GM18909 (cell line): ENCODE measurements at regions not wholly inside any gene's neighbourhood (a gene's known extent, or its start where the extent isn't known, plus 50 kb on each side); places are given as distances from the start of the nearest gene placed in this dataset.
"Not testable (repeated sequence)": the region's sequence is repeated elsewhere in the genome, so short reads cannot be mapped to it uniquely, and the experiment has no call there.

ENCODE experiments used
- ATAC-seq: cut with Tn5 transposase; IDR thresholded peaks from one replicate; pipeline ENCODE4 v1.9.1; 2021; ENCODE audit warnings: mild to moderate bottlenecking; ENCODE audit not compliant: unreplicated experiment, poor library complexity

DNA sequence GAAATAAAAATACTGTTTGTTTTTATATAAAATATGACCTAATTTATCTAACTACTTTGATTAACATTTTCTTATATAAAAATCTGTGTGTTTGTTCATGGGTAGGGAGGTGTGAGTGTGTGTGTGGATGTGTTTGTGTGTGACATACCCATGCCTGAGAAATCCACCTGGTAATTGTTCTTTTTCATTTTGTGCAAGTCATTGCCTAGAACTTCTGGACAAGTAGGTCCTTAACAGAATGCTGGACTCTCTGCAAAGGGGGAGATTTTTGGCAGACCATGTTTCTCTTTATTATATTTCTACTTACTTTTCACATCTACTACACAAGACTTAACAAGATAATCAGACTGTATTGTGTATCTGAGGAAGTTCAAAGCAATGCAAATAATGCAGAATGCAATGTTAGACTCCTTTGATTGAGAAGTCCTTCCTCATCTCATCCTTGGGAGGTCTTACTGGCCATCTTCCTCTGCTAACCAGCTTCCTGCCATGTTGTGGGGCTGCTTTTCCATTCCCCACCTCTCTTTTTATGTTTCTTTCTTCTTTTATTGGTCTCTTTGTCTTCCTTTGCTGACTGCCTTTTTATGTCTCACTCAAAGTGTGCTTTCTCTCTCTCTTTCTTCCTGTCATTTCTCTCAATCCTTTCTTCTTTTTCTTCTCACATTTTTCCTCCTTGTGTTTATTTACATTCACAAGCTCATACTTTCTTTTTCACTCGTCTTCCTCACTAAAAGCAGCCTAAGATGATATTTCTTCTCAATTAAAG is 1017.0 kb upstream of the CNTN5 start:
- no peak for ATAC-seq

DNA sequence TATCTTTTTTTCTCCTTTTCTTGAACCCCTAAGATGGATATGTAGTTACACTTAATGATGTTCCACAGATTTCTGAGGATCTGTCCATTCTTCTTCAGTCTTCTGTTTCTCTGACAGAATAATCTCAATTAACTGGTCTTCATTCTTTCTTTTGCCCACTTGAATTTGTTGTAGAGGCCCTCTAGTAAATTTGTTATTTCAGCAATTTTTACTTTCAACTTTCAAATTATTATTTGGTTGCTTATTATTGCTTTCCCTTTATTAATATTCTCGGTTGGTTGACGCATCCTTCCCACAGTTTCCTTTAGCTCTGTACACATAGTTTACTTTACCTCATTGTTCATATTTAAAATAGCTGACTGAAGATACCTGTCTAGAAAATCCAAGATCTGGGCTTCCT is 1013.7 kb upstream of the CNTN5 start:
- no peak for ATAC-seq

DNA sequence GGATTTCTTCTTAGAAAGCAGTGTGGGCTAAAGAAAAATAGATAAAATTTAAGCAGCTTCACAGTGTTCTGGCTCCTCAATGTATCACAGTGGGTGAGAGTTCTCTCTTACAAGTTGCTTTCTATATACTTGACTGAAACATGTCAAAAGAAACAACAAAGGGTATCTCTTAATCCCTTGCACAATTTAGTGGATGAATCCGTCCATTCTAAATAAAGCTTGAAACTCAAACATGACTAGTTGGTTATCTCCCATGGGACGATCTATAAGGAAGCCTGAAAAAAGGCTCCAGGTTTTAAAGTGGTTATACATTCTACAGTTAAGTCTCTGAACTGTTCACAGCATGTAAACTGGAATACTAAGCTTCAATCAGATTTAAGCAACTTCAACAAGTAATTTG is 993.1 kb upstream of the CNTN5 start:
- ATAC-seq: no peak

DNA sequence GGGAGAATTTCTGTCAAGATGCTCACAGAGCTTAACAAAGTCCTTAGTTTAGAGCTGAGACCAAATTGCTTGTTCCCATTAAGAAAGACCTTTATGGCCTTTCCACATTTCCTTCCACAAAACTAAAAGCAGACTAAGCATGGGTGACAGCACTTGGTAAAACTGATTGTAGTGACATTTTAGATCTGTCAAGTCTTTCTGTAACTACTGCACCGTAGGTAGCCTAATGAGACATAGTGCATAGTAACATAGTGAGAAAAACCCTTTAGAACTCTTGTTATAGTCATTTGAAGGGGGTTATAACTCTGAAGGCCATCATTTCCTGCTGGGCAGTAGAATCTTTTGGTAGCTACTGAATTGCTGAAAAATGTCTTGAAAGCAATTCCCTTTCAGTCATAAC is 990.9 kb upstream of the CNTN5 start:
- no peak for ATAC-seq

DNA sequence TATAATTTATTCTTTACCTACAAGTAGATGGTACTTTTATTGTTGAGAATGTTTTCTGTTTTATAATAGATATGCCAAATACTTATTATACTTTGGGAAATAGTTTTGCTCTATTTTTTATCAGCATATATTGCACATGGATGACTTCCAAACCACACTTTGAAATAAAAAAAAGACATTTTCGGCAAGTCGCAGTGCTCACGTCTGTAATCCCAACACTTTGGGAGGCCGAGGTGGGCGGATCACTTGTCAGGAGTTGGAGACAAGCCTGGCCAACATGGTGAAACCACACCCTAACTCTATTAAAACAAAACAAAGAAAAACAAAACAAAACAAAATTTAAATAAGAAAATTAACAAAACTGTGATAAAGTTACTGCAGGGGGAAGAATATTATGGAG is 983.9 kb upstream of the CNTN5 start:
- no peak for ATAC-seq

DNA sequence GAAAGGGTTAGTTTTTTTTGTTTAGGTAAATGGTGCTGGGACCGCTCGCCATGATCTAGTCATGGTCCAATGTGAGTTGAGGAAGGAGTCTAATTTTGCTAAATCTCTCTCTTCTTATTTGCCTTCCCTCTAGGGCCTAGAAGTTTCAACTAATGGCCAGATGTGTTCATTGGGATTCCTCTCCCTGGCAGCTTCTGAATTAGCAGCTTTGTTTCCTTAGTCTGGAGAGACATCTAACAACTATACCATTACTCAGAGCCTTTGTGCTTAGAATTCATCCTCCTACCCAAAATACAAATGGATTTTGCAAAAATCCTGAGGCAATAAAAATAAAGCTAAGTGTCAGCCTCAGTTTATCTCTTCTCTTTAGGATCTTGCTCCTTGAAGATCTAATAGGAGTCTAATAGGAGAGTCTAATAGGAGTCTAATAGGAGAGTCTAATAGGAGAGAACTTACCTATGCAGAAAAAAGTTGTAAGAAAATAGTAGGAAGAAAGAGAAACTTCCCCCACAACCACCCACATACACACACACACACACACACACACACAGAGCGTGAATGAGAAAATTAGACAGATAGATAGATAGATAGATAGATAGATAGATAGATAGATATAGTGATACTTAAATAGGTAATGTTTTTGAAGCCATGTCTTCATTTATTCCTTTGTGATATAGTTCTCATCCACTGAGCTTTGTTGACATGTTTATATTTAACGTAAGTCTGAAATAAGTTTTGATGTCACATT is 980.5 kb upstream of the CNTN5 start:
- no peak for ATAC-seq

DNA sequence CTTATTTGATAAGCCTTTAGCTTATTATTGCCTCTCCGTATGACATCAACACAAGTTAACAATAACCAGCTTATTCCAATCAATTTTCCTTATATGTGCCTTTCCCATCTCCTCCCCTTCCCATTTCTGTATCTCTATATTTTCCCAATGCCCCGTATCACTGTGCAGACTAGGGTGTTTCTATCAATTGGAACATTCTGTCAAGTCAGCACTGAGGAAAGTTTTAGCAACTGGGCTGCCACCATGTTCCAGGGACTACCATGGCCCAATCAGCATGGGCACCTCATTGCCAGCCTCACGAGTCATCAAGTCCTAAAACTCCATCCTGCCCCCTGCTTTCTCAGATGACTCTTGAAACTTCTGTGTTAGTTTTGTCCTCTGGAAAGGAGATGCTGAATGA is 973.1 kb upstream of the CNTN5 start:
- no peak for ATAC-seq

DNA sequence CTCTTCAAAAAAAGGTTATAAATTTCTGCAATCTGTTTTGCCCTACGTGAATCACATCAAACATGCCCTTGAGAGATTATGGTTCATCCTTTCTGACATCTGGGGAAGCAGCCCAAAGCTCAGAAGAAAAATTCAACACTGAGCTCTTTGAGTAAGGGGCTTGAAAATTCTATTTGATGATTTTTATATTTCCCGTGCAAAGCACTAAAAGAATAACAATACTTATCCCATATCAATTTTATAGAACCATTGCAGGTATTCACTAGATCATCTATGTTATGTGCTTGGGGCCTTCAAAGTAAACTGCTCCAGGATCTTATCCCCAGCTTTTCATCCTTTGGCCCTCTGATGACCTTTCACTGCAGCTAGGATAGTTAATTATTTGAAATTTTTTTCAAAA is 966.9 kb upstream of the CNTN5 start:
- no peak for ATAC-seq

DNA sequence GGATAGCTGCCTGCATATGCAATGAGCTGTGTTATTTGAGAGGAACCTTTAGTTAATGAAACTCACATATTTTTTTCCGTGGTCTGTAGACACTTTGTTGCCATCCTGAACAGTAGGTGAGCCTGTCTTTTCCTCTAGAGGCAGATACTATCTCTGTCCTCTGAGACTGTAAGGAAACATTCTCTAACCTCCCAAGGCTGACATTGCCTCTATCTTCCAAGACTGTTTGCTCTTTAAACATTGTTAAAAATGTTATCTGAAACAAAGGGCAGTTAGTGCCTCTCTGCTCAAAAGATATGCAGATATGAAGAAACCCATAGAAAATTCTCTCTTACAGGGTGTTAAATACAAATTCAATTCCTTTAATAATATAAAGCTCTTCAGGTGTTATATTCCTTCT is 963.8 kb upstream of the CNTN5 start:
- ATAC-seq: no peak

DNA sequence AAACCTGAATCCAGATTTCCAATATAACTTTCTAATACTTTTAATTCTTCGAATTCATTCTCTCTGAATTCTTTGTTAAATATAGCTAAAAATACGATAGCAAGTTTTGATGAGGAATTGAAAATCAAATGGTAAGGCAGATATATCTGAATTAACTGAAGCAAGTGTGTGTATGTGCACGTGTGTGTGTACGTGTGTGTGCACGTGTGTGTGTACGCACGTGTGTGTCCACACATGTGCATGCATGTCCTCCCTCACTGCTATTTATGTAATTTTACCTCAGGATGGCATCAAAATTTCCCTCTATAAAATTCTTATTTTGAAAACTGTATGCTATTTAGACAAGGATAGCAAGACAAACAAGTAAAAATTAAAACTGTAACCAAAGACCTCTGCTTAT is 961.3 kb upstream of the CNTN5 start:
- no peak for ATAC-seq

DNA sequence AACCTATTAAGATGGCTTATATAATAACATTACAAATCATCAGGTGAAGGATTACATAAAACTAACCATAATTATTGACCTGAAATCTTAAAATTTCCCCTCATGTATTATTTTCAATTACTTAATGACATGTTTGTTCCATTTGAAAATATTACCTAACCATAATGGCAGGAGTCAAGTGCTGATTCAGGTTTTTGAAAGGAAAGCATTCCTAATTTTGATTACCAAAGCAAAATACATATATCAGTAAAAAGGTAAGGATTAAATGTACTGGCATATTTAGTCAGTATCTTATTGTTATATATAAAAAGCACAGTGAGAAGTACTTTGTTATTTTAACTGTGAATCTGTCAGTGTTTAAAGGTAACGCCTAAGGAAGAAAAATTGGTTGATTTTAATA is 960.0 kb upstream of the CNTN5 start:
- no peak for ATAC-seq

DNA sequence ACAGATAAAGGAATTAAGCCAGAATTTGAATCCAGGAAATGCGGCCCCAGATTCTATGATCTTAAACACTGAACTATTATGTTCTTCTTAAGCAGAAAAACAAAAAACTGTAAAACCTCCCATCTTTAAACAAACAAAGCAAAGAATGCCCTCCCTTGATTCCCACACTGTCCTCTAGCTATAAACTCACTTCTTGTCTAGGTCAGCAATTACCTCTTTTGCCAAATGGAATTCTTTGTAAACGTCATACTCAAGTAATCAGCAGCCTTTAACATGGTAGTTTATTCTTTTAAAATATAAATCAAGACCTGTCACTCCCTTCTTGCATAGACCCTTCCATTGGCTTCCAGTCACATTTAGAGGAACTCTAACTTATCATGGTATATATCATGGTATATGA is 958.9 kb upstream of the CNTN5 start:
- no peak for ATAC-seq

DNA sequence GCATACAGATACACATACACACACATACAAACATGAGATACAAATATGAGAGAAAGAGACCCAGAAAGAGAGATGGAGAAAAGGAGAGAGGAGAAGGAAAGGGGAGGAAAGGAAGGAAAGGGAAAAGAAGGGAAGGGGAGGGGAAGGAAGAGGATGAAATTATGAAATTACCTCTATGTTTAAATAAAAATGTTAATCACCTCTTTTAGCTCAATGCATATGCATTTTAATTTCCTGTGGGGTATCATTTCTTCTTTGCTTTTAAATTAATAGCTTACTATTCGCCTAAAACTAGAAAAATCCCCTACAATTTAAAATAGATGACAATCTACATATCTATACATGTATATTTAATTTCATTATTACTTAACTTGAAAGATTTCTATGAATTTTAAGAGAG is 958.0 kb upstream of the CNTN5 start:
- no peak for ATAC-seq

DNA sequence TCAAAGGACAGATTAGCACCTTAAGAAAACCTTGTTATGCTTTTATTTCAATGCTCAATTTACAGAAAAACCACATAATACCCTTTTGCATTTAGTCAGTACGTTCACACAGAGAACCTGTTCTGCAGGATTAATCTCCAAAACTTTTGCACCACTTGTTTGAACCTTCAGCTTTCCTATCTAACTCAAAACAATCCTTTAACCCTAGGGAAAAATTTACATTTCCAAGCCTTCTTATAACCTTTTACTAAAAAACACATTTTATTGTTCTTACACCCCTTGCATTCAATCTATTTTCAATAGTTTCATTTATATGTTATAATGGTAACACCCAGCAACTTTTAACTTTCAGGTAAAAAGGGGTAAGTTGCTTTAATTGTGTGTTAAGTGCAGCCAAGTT is 952.5 kb upstream of the CNTN5 start:
- ATAC-seq: no peak

DNA sequence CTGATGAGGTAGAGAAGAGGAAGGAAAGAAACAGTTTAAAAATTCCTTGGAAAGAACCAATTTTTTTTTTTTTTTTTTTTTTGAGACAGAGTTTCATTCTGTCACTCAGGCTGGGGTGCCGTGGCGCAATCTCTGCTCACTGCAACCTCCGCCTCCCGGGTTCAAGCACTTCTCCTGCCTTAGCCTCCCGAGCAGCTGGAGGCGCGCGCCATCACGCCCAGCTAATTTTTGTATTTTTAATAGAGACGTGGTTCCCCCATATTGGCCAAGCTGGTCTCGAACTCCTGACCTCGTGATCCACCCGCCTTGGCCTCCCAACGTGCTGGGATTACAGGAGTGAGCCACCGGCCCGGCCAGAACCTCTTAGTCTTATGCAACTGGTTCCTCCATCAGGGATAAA is 951.6 kb upstream of the CNTN5 start:
- ATAC-seq: not testable (repeated sequence)

DNA sequence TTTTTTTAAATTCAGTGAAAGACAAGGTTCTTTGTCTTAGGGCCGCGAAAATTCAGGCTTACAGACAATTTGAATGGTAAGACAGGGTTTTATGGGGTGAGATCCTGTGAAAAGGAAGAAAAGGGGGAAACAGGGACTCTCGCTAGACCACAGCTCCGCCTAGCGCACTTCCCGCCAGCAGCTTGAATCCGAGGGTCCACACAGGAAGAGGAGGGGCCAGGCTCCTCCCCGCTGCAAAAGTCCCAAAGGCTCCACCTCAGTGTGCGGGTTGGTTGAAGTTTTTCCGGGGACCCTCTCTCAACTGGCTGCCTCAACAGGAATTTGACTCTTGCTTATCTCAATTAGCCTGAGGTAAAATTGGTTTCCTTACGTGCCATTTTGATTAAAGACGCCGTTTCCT is 950.9 kb upstream of the CNTN5 start:
- no peak for ATAC-seq

DNA sequence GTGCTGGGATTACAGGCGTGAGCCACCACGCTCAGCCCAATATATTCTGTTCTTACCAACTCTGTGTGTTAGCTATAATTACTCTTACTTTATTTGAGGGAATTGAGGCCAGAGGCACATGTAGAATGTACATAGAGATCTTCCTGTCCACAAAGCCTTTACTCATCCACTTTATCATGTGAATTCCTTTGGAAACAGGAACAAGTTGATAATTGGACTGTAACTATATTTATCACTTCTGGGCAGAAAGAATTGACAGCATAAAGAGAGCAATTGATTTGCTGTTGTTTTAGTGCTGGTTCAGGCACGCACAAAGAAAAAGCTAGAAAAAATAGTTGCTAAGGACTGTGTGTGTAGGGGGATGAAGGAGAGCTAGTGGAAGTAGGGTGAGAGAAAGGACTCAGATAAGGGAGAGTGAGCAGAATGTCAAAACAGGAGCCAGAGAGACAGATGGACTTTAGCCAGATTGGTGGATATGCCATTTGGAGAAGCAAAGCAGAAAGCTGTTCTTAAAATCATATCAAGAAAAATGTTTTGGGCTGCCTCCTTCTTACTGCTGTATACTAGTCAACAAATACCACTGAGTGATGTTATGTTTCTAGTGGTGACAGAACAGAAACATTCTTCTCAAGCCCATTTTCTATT is 929.8 kb upstream of the CNTN5 start:
- ATAC-seq: no peak

DNA sequence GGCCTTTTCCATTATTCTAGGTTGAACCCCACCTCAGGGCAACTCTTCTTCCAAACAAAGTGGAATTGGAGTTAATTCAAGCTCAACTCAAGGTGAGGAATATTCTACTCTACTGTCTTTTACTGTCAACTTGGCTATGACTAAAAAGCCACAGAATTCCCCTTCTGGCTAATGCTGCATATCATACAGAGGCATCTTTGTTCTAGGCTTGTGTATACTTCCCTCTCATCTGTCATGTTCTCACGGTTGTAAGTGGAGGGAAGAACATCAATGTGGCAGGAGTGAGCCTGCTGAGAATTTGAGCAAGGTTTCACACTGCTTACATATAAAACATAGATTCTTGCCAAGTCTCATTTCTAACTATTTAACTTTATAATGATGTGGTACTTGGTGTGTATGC is 921.4 kb upstream of the CNTN5 start:
- ATAC-seq: no peak

DNA sequence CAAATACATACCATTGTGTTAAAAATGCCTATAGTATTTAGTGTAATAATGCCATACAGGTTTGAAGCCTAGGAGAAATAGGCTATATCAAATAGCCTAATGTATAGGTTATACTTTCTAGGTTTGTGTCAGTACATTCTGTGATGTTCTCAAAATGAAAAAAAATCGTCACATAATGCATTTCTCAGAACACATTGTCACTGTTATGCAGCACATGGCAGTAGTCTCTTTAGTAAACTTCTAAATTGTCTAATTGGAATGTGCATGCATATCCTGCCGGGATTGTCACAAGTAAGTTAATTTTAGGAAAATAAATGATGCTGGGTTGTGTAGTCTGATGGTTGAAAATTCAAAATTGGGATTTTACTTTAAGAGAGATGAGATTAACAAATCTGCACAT is 920.1 kb upstream of the CNTN5 start:
- ATAC-seq: no peak

DNA sequence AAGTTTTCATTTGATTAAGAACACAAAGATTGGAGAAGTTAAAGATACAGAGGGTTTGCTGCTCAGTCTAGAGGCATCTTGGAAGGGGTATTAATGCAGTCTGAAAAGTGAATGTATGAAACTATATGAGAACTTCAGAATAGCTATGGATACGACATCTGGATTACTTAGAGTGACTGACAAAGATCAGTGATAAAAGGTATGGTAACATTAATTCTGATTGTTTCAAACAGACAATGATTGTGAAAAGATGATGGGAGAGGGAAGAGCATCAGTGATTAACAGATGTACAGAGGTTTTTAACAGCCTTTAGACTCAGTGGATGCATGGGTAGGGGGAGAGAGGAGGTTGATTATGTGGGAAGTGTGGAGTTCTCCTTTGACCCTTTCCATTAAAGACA is 919.4 kb upstream of the CNTN5 start:
- no peak for ATAC-seq

DNA sequence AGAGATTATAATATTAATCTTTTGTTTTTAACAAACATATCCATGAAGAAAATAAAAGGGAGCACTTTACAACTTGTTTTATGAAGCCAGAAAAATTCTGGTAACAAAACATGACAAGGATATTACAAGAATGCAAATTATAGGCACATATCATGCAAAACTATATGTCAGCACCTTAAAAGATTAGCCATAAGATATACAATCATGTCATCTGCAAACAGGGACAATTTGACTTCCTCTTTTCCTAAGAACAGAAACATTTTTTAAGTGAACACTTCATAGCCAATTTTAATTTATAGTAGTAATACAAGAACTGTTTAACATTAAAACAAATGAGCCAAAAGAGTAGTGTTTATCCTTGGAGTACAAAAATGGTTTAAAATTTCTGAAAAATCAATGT is 916.5 kb upstream of the CNTN5 start:
- no peak for ATAC-seq

DNA sequence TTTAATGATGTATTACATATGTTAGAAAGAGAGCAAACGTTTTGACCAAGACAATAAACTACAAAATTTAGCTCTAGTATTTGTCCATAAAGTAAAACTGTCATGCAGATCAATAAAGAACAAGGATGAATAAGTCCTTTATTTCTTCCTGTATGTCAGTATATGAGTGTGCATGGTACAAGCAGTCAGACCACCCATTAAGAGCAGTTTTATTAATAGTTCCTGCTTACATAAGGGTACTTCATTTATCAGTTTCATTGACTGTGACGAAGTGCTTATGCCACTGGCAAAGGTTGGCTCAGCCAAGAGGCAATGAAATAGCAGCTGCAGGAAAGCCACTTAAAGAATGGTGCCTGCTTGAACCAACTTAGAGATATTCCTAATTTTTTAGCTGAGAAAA is 913.0 kb upstream of the CNTN5 start:
- no peak for ATAC-seq
